HG03045 (cell line): ENCODE measurements at regions not wholly inside any gene's neighbourhood (a gene's known extent, or its start where the extent isn't known, plus 50 kb on each side); places are given as distances from the start of the nearest gene placed in this dataset.

Experiments used
- ATAC-seq: cut with Tn5 transposase; IDR thresholded peaks from one replicate; pipeline ENCODE4 v1.9.1; 2021; ENCODE audit warnings: mild to moderate bottlenecking, moderate library complexity; ENCODE audit not compliant: unreplicated experiment

DNA sequence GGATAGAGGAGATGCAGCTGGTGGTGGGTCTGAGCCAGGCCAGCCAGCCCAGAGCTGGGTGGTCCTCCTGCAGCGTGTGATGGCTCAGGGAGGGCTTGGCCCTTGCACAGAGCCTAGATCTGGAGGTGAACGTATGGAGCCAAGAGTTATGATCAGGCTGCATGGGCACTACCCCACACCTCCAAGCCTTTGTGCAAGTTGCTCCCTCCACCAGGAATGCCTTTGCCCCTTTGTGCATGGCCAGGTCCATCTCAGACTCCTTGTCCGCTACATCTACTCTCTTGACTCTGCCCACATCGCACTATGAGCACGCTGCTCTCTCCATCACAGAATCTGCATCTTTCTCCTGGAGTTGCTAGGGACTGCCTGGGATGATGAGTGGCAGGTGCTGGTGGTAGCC lies 895.7 kb downstream of the TBC1D22A start:
- ATAC-seq, result no peak

- ATAC-seq, result no peak
Observed at GRCh38 chr22:47657224-47657623, 894.8 kb downstream of the TBC1D22A start.

GRCh38 chr22:47656806-47657205 lies 894.4 kb downstream of the TBC1D22A start:
- no peak for ATAC-seq

- no peak for ATAC-seq
Observed at GRCh38 chr22:47655930-47656329, 893.5 kb downstream of the TBC1D22A start.

DNA sequence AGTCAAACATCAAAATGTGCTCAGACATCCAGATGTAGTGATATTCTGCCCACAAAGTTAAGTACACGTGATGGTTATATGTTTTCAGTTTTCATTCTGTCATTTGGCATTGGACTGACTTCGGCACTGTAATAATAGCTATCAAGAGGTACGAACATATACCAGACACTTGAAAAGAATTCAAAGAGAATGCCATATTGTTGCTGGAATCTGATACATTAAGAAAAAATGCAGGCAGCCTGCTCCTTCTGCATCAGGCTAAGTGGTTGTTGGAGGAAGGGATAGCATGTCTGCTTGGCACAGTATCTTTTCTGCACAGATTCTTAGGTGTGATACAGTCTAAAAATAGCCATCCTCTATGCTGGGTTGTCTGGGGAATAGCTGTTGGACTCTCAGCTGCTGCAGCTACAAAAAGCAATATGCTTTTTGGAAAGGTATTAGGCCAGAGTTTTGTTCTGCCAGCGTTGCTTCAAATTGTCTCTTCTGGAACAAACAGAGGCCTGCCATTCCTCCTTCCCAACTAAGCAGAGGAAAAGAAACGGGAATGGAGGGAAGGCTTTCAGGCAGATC lies 892.6 kb downstream of the TBC1D22A start:
- no peak for ATAC-seq

DNA sequence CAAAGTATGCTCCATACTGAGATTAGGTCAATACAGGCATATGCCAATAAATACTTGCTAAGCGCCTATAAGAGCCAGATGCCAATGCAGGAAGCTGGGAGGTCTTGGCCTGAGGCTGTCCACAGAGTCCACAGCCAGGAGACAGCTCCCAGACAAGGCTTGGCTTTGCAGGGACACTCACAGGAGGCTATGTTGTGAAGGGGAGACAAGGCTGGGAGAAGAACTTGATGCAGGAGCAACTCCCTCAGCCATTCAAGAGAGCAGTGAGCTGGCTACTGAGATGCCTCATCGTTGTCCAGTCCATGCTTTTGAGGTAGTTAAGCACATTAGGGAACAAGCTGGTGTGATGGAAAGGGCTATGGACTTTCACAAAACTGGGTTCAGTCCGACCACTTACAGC lies 891.5 kb downstream of the TBC1D22A start:
- ATAC-seq, result no peak

GRCh38 chr22:47651216-47651987 lies 889.0 kb downstream of the TBC1D22A start:
- ATAC-seq, result no peak

GRCh38 chr22:47647720-47648119 lies 885.3 kb downstream of the TBC1D22A start:
- ATAC-seq, result no peak

GRCh38 chr22:47647181-47647580 lies 884.7 kb downstream of the TBC1D22A start:
- ATAC-seq, result no peak

GRCh38 chr22:47645923-47646322 lies 883.5 kb downstream of the TBC1D22A start:
- no peak for ATAC-seq

DNA sequence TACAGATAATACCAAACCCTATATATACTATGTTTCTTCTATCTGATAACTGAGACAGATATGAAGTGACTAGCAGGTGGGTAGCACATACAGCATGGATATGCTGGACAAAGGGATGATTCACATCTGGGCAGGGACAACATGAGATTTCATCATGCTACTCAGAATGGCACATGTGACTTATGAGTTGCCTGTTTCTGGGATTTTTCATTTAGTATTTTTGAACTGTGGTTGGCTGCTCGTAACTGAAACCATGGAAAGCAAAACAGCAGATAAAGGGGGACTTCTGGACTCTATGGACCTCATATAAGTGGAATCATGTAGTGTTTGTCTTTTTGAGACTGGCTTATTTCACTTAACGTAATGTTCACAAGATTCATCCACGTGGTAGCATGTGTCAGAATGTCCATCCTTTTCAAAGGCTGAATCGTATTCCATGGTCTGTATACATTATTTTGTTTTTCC lies 883.0 kb downstream of the TBC1D22A start:
- ATAC-seq, result no peak

GRCh38 chr22:47634347-47634746 lies 871.9 kb downstream of the TBC1D22A start:
- no peak for ATAC-seq

- no peak for ATAC-seq
Observed at GRCh38 chr22:47633111-47633510, 870.7 kb downstream of the TBC1D22A start.

GRCh38 chr22:47632701-47633100 lies 870.3 kb downstream of the TBC1D22A start:
- ATAC-seq, result no peak

DNA sequence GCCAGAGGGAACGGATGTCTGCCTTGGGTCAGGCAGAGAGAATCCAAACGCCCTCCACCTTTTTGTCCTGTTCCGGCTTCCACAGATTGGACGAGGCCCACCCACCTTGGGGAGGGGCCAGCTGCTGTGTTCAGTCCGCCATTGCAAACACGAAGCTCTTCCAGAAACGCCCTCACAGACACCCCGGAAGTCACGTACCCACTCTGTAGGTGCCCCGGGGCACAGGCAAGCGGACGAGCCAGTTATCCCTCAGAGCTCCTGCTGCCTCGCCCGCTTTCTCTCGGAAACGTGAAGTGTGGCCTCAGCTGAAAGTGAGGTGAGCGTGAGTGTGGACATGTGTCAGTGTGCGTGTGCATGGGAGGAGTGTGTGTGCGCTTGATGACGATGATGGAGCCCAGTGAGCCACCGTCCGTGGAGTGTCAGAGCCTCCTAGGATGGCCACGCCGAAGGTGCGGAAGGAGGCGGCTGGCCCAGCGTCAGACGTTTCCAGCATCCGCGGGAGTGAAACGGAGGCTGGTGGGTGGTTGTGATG lies 869.2 kb downstream of the TBC1D22A start:
- ATAC-seq, result no peak

DNA sequence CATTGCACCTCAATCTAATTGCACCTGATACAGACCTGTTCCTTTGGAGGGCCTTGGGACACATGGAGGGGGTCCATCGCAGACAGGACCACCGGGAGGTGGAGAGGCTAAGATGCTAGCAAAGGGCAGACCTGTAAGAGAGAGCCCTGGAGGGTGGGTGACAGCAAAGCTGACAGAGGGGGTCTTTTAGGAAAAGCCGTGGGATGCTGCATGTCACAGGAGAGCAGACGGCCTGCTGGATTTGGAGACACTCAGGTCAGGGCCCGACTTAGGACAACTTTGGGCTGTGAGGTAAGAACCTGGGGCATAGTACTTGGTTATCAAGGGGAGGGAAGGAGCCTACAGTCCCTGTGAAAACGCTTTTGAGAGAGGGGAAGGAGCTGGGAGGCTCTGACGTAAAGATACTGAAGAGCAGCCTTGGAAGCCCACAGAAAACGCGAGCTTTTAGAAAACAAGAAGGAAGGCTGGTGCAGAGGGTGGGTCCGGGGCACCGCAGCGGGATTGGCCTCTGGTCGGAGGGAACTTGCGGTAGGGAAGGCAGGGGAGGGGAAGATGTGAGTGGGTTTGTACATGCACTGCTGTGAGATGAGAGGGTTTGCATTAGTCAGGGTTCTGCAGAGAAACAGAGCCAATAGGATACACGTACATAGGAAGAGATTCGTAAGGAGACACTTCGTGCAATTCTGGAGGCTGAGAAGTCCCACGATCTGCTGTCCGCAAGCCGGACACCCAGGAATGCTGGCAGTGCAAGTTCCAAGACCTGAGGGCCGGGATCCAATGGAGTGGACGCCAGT lies 868.5 kb downstream of the TBC1D22A start:
- ATAC-seq, result no peak

DNA sequence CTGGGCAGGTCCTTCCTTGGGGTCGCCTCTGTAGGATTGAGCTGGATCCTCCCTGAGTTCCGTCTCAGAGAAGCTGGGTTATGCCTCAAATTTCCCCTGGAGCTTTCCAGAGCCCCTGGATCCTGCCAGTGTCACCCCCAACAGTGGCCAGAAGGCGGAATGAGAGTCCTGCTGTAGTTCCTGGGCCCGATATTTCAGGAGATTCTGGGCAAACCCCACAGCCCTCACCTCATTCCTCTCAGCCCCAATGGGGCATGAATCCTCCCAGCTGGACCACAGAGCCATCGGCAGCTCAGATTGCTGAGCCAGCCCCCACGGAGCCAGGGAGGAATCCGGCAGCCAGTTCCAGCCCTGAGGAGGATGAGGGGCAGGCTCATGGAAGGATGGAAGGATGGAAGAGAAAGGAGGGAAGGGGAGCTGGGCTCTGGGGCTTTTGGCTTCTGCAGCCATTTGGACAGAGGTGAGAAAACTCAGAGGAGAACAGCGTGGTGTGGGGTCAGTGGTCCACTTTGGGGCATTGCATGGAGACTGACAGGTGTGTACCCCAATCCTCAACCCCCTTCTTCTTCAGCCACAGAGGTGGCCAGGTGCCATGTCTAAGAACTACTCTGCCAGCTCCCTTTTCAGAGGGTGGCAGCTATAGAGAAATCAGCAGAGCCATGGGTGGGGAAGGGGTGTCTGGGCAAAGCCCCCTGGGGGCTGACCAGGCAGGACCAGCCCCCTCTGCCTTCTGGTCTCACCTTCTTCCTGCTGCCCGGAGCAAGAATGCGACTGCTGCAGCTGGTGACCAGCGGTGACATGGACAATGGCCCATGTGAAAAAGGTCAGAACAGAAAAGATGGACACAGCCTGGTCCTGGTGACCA lies 867.6 kb downstream of the TBC1D22A start:
- ATAC-seq, result no peak

- ATAC-seq, result no peak
Observed at GRCh38 chr22:47629273-47629711, 866.8 kb downstream of the TBC1D22A start.

DNA sequence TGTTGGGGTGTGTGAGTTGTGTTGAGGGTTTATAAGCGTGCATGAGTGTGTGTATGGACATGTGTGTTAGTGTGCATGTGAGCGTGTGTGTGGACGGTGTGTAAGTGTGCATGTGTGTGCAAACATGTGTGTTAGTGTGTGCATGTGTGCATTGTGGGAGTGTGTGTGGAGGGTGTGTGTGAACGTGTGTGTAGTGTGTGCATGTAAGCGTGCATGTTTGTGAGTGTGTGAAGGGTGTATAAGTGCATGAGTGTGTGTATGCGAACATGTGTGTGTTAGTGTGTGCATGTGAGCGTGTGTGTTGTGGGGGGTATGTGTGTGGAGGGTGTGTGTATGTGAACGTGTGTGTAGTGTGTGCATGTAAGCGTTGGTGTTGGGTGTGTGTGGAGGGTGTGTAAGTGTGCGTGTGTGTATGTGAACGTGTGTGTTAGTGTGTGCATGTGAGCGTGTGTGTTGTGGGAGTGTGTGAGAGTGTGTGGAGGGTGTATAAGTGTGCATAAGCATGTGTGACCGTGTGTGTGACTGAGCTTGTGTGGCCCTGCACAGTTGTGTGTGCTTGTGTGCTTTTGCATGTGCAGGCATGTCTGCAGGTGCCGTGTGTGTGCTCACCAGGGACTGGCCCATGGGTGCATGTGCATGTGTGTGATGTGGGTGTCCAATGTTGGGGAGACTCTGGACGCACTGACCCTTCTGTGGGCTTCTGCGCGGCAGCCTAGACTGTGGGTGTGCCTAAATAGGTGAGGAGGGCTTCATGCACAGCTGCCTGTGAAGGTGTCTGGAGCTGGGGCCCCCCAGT lies 866.2 kb downstream of the TBC1D22A start:
- no peak for ATAC-seq
